ENCODE measurements at regions not wholly inside any gene's neighbourhood (a gene's known extent, or its start where the extent isn't known, plus 50 kb on each side); places are given as distances from the start of the nearest gene placed in this dataset.

- H3K4me3 ChIP-seq = no peak overlapping the region
- TF ChIP-seq CTCF (IDR thresholded peaks at IDR 0.05) (no peak), POLR2A (IDR thresholded peaks at IDR 0.05) (no peak), POLR2AphosphoS5 (IDR thresholded peaks at IDR 0.05) (no peak)
- H3K36me3 ChIP-seq = no peaks in the 10 kb centered on the region
- H3K9me3 ChIP-seq = no peaks in the 10 kb centered on the region
- DNase-seq (ENCODE audit: low spot score) = no peak
- intact Hi-C loops (cut with DNase I) = no loop called here
- H3K27me3 ChIP-seq (replicated peaks; ENCODE audit: insufficient read depth) = no peaks in the 10 kb centered on the region
- no peaks in the 10 kb centered on the region for H3K4me1 ChIP-seq (replicated peaks)
- H3K27ac ChIP-seq = no peak overlapping the region
- WGBS = 92% methylated on average over 1 of the region's 1 CpG
These were observed 113.8 kb upstream of the UXS1 start for GRCh38 chr2:106307860-106308259.

GRCh38 chr2:106306387-106306786 lies 112.3 kb upstream of the UXS1 start:
- Histone ChIP-seq H3K4me3 (no peak overlapping the region), H3K36me3 (no peaks in the 10 kb centered on the region), H3K9me3 (no peaks in the 10 kb centered on the region), H3K27me3 (replicated peaks; ENCODE audit: insufficient read depth) (no peaks in the 10 kb centered on the region), H3K27ac (no peak overlapping the region), H3K4me1 (replicated peaks) (no peaks in the 10 kb centered on the region)
- intact Hi-C loops (cut with DNase I) = no loop called here
- no peak for TF ChIP-seq POLR2A (IDR thresholded peaks at IDR 0.05)
- TF ChIP-seq POLR2AphosphoS5 (IDR thresholded peaks at IDR 0.05) = no peak
- no peak for TF ChIP-seq CTCF (IDR thresholded peaks at IDR 0.05)
- DNase-seq (ENCODE audit: low spot score) = no peak
- WGBS = 80% methylated on average over 3 of the region's 3 CpGs

- H3K9me3 ChIP-seq = no peaks in the 10 kb centered on the region
- no peaks in the 10 kb centered on the region for H3K36me3 ChIP-seq
- no peaks in the 10 kb centered on the region for H3K27me3 ChIP-seq (replicated peaks; ENCODE audit: insufficient read depth)
- H3K4me3 ChIP-seq = no peak overlapping the region
- no peak for TF ChIP-seq POLR2AphosphoS5 (IDR thresholded peaks at IDR 0.05)
- TF ChIP-seq POLR2A (IDR thresholded peaks at IDR 0.05) = no peak
- TF ChIP-seq CTCF (IDR thresholded peaks at IDR 0.05) = no peak
- H3K27ac ChIP-seq = no peak overlapping the region
- WGBS = 86% methylated on average over 5 of the region's 5 CpGs
- intact Hi-C loops (cut with DNase I) = no loop called here
- H3K4me1 ChIP-seq (replicated peaks) = no peaks in the 10 kb centered on the region
- no peak for DNase-seq (ENCODE audit: low spot score)
These were observed 110.6 kb upstream of the UXS1 start for GRCh38 chr2:106304612-106305184.

GRCh38 chr2:106299696-106300095 lies 105.6 kb upstream of the UXS1 start:
- H3K27me3 ChIP-seq (replicated peaks; ENCODE audit: insufficient read depth) = no peaks in the 10 kb centered on the region
- intact Hi-C loops (cut with DNase I) = no loop called here
- 33% methylated on average over 2 of the region's 2 CpGs for WGBS
- no peaks in the 10 kb centered on the region for H3K4me1 ChIP-seq (replicated peaks)
- H3K9me3 ChIP-seq = no peaks in the 10 kb centered on the region
- no peak overlapping the region for H3K27ac ChIP-seq
- no peak for DNase-seq (ENCODE audit: low spot score)
- H3K4me3 ChIP-seq = no peak overlapping the region
- H3K36me3 ChIP-seq = no peaks in the 10 kb centered on the region
- TF ChIP-seq POLR2A (IDR thresholded peaks at IDR 0.05) (no peak), CTCF (IDR thresholded peaks at IDR 0.05) (no peak), POLR2AphosphoS5 (IDR thresholded peaks at IDR 0.05) (no peak)

GRCh38 chr2:106296182-106296815 lies 102.2 kb upstream of the UXS1 start:
- Histone ChIP-seq H3K27me3 (replicated peaks; ENCODE audit: insufficient read depth) (no peaks in the 10 kb centered on the region), H3K4me3 (no peak overlapping the region), H3K9me3 (no peaks in the 10 kb centered on the region), H3K36me3 (no peaks in the 10 kb centered on the region), H3K27ac (no peak overlapping the region), H3K4me1 (replicated peaks) (no peaks in the 10 kb centered on the region)
- WGBS = 89% methylated on average over 8 of the region's 8 CpGs
- intact Hi-C loops (cut with DNase I) = no loop called here
- no peak for TF ChIP-seq POLR2AphosphoS5 (IDR thresholded peaks at IDR 0.05)
- TF ChIP-seq POLR2A (IDR thresholded peaks at IDR 0.05) = no peak
- TF ChIP-seq CTCF (IDR thresholded peaks at IDR 0.05) = no peak
- DNase-seq (ENCODE audit: low spot score) = no peak

Measured in prostate gland (tissue), 2 donors.